ENCODE measurements at regions not wholly inside any gene's neighbourhood (a gene's known extent, or its start where the extent isn't known, plus 50 kb on each side); places are given as distances from the start of the nearest gene placed in this dataset.

- TF ChIP-seq CTCF (IDR thresholded peaks at IDR 0.05; ENCODE audit: insufficient read depth, low read length, poor library complexity, severe bottlenecking): no peak
- DNase-seq (ENCODE audit: extremely low read depth, insufficient read length): no peak
- no peaks in the 10 kb centered on the region for H3K36me3 ChIP-seq (ENCODE audit: control insufficient read depth, insufficient read depth, low read length)
- no peak overlapping the region for H3K4me3 ChIP-seq (replicated peaks; ENCODE audit: low read depth, low read length)
- no peaks in the 10 kb centered on the region; the same call in 1 of the 2 replicates for H3K27me3 ChIP-seq (replicated peaks; ENCODE audit: control insufficient read depth, insufficient read depth, low read length)
Observed at GRCh38 chr16:86882586-86883280, 304.4 kb downstream of the FOXL1 start.

GRCh38 chr16:86883583-86884389 lies 305.4 kb downstream of the FOXL1 start:
- no peak for TF ChIP-seq CTCF (IDR thresholded peaks at IDR 0.05; ENCODE audit: insufficient read depth, low read length, poor library complexity, severe bottlenecking)
- H3K27me3 ChIP-seq (replicated peaks; ENCODE audit: control insufficient read depth, insufficient read depth, low read length): no peaks in the 10 kb centered on the region; the same call in 1 of the 2 replicates
- no peak for DNase-seq (ENCODE audit: extremely low read depth, insufficient read length)
- H3K36me3 ChIP-seq (ENCODE audit: control insufficient read depth, insufficient read depth, low read length): no peaks in the 10 kb centered on the region
- no peak overlapping the region for H3K4me3 ChIP-seq (replicated peaks; ENCODE audit: low read depth, low read length)

DNA sequence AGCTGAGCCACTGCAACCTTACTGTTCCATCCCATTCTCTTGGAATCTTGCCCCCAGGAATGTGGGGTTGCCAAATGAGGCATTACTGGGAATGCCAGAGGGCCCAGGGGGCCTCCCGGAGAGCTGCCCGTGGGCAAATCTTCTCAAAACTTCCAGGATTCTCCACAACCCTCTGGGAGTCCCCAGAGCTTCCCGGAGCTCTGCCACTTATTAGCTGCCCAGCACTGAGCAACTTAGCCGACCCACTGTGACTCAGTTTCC lies 306.0 kb downstream of the FOXL1 start:
- Histone ChIP-seq H3K4me3 (replicated peaks; ENCODE audit: low read depth, low read length) (no peak overlapping the region), H3K36me3 (ENCODE audit: control insufficient read depth, insufficient read depth, low read length) (no peaks in the 10 kb centered on the region), H3K27me3 (replicated peaks; ENCODE audit: control insufficient read depth, insufficient read depth, low read length) (no peaks in the 10 kb centered on the region; the same call in 1 of the 2 replicates)
- TF ChIP-seq CTCF (IDR thresholded peaks at IDR 0.05; ENCODE audit: insufficient read depth, low read length, poor library complexity, severe bottlenecking): no peak
- no peak for DNase-seq (ENCODE audit: extremely low read depth, insufficient read length)

GRCh38 chr16:86885139-86885538 lies 306.8 kb downstream of the FOXL1 start:
- DNase-seq (ENCODE audit: extremely low read depth, insufficient read length): no peak
- no peaks in the 10 kb centered on the region; the same call in none of the 2 replicates for H3K27me3 ChIP-seq (replicated peaks; ENCODE audit: control insufficient read depth, insufficient read depth, low read length)
- no peaks in the 10 kb centered on the region for H3K36me3 ChIP-seq (ENCODE audit: control insufficient read depth, insufficient read depth, low read length)
- TF ChIP-seq CTCF (IDR thresholded peaks at IDR 0.05; ENCODE audit: insufficient read depth, low read length, poor library complexity, severe bottlenecking): no peak
- H3K4me3 ChIP-seq (replicated peaks; ENCODE audit: low read depth, low read length): no peak overlapping the region

GRCh38 chr16:86886651-86887050 lies 308.3 kb downstream of the FOXL1 start:
- no peak overlapping the region for H3K4me3 ChIP-seq (replicated peaks; ENCODE audit: low read depth, low read length)
- H3K27me3 ChIP-seq (replicated peaks; ENCODE audit: control insufficient read depth, insufficient read depth, low read length): no peaks in the 10 kb centered on the region; the same call in none of the 2 replicates
- no peak for DNase-seq (ENCODE audit: extremely low read depth, insufficient read length)
- TF ChIP-seq CTCF (IDR thresholded peaks at IDR 0.05; ENCODE audit: insufficient read depth, low read length, poor library complexity, severe bottlenecking): no peak
- H3K36me3 ChIP-seq (ENCODE audit: control insufficient read depth, insufficient read depth, low read length): no peaks in the 10 kb centered on the region

Measured in GM06990 (cell line).